ENCODE measurements at regions not wholly inside any gene's neighbourhood (a gene's known extent, or its start where the extent isn't known, plus 50 kb on each side); places are given as distances from the start of the nearest gene placed in this dataset.

GRCh38 chr6:40807484-40807883 lies 220.3 kb upstream of the LRFN2 start (continued):
- TF ChIP-seq RXRA (IDR thresholded peaks at IDR 0.05; ENCODE audit: insufficient read depth, low read depth, low read length), result no peak
- TF ChIP-seq KDM1A (IDR thresholded peaks at IDR 0.05; ENCODE audit: borderline replicate concordance, low read length), result no peak
